ENCODE measurements at regions not wholly inside any gene's neighbourhood (a gene's known extent, or its start where the extent isn't known, plus 50 kb on each side); places are given as distances from the start of the nearest gene placed in this dataset.
"Not testable (repeated sequence)": the region's sequence is repeated elsewhere in the genome, so short reads cannot be mapped to it uniquely, and the experiment has no call there.

DNA sequence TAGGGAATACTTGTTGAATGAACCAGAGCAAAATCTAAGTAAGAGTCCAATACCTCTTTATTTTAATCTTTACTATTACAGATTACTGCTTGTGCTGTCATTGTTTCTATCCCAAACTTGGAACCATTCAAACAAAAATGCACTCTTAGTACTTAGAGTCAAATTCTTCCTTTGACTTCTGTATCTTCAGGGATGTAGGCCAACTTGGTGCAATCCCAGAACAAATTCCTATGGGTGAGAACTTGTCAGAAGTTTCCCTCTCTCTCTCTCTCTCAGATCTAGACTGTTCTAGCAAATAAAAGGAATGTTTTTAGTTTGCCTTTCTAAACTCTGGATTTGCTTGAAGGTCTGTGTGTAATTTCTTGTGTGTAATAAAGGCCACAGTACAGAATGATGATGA lies 329.0 kb upstream of the TMTC4 start:
- no peak for DNase-seq (ENCODE audit: low spot score)

GRCh38 chr13:100989392-100989791 lies 314.8 kb upstream of the TMTC4 start:
- DNase-seq (ENCODE audit: low spot score) = no peak

DNA sequence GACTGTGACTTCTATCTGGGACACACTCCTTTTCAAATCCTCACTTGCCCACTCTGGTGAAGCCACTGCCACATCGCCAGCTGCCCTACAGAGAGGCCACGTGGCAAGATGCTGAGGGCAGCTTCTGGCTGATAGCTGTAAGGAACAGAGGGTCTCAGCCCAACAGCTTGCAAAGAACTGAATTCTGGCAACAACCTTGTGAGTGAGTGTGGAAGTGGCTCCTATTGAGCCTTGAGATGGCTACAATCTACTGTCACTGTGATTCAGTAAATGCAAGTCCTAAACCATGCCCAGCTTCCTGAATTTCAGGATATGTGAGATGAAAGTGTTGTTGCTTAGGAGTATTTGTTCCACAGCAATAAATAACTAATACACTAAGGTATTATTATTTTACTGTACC lies 314.3 kb upstream of the TMTC4 start:
- no peak for DNase-seq (ENCODE audit: low spot score)

DNA sequence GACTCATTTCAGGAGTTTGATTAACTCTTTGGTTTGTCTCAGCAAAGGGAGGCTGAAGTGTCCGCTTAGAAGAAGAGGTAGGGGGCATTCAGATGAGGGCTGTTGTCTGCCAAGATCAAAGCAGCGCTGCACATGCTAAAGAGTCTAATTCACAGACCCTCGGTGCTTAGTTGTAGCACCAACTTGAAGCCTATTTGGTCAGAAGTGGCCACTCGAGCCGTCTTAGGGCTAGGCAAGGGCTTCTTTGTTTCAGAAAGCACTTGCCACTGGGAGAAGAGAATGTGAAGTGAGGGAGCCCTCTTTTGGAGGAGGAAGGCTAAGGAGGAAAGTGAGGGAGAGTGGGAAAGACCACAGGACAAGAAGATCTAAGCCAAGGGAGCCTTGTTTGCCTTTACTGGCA lies 313.4 kb upstream of the TMTC4 start:
- peak; percentile 14 for DNase-seq (ENCODE audit: low spot score)

- DNase-seq (ENCODE audit: low spot score) = no peak
Measured at GRCh38 chr13:100986571-100986970, 312.0 kb upstream of the TMTC4 start.

- no peak for DNase-seq (ENCODE audit: low spot score)
Measured at GRCh38 chr13:100984085-100984705, 309.6 kb upstream of the TMTC4 start.

GRCh38 chr13:100983111-100983510 lies 308.5 kb upstream of the TMTC4 start:
- no peak for DNase-seq (ENCODE audit: low spot score)

- no peak for DNase-seq (ENCODE audit: low spot score)
Measured at GRCh38 chr13:100980171-100980570, 305.6 kb upstream of the TMTC4 start.

DNA sequence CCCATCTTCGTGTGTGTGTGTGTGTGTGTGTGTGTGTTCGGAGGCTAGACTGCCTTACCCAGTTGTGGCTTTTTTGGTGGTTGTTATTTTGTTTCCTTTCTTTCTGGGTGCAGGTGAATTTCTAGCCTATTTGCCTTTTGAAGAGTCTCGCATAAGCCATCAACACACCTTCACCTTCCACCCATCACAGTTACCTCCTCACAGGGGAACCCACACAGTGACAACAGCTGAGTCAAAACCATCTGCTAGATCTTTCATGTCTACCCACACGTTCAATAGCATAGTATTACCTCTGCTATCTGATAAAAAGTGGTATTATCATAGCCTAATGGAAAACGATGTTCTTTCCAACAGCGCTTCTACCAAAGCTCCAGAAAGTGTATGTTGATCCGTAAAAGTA lies 303.2 kb upstream of the TMTC4 start:
- DNase-seq (ENCODE audit: low spot score) = no peak

GRCh38 chr13:100976993-100977392 lies 302.4 kb upstream of the TMTC4 start:
- DNase-seq (ENCODE audit: low spot score) = no peak

- DNase-seq (ENCODE audit: low spot score) = not testable (repeated sequence)
Measured at GRCh38 chr13:100975666-100976065, 301.1 kb upstream of the TMTC4 start.

- no peak for DNase-seq (ENCODE audit: low spot score)
Measured at GRCh38 chr13:100962585-100962984, 288.0 kb upstream of the TMTC4 start.

GRCh38 chr13:100961186-100961585 lies 286.6 kb upstream of the TMTC4 start:
- DNase-seq (ENCODE audit: low spot score) = no peak

- no peak for DNase-seq (ENCODE audit: low spot score)
Measured at GRCh38 chr13:100958831-100959230, 284.2 kb upstream of the TMTC4 start.

GRCh38 chr13:100957741-100958140 lies 283.1 kb upstream of the TMTC4 start:
- no peak for DNase-seq (ENCODE audit: low spot score)

DNA sequence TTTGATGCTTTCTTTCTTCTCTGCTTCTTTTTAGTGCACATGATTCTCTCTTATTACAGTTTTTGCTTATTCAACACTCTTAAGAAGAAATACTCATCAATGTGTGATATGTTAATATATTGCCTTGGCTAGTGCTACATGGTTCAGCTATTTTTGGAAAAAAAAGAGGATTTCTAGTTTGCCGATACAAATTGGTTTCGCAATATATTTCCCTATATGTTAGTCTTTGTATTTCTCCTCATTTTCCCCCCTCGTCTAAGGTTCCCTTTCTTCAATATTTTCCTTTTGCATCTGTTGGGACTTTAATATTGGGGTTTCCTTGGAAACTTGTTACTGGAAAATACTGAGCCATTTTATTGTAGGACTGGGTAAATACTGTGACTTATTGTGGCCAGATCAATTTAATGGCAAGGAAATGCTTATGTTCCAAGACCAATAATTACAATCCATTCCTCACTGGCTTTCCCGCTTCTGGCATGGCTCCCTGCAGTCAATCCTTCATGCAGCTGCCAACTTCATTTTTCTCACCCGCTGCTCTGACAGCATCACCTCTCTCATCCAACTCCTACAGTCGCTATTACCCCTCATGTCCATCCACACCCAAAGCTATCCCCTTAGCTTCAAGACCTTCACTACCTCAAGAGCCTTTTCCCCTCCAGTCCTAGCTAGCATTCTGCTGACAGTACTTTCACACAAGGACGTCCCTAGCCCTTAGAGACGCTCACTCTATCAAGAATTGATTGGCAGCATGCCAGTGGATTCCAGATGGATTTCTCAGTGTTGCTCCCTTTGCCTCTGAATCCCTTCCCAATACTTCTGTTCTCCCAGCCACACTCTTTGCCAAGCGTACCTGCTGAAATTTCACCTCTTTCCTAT lies 280.1 kb upstream of the TMTC4 start:
- no peak for DNase-seq (ENCODE audit: low spot score)

DNA sequence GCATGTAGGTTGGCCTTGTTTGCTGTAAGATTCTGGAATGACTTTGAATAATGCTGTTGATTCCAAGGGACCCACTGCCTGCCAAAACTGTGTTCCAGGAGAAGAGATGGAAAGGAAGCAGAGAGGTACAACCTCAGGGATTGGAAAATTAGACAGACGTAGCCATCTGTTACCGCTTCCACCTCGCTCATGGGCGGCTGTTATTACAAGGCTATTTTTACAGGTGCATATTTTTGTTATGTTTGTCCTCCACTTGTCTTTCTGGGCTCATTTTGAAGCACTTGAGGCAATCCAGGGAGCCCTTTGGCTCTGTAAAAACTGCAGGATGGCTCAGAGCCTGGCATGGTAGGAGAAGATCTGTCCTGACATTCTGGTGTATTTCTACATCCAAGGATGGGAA lies 276.4 kb upstream of the TMTC4 start:
- DNase-seq (ENCODE audit: low spot score) = no peak

DNA sequence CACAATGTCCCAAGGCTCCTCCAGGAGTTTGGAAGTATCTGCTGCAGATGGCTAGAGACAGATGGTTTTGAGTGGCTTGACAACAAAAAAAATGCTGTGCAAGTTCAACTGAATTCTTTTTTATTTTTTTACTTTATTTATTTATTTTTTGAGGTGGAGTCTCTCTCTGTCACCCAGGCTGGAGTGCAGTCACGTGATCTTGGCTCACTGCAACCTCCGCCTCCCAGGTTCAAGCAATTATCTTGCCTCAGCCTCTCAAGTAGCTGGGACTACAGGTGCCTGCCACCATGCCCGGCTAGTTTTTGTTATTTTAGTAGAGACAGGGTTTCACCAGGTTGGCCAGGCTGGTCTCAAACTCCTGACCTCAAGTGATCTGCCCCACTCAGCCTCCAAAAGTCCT lies 274.3 kb upstream of the TMTC4 start:
- not testable (repeated sequence) for DNase-seq (ENCODE audit: low spot score)

DNA sequence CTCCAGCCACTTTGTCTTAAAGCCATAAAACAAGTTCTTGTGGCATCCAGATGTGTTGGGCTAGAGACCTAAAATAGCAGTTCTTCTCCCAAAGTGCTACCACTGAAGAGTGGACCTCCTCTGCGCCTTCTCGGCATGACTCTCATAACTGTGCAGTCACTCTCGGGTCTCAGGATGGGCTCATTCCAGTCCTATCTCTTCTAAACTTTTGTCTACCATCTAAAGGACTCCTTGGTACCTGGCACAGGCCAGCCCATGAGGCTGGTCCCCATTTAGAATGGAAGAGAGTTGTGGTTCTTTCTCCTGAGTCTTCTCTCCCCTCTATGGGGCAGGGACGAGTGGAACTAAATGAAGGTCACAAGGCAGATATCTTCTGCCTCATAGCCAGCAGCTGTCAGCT lies 272.0 kb upstream of the TMTC4 start:
- no peak for DNase-seq (ENCODE audit: low spot score)

DNA sequence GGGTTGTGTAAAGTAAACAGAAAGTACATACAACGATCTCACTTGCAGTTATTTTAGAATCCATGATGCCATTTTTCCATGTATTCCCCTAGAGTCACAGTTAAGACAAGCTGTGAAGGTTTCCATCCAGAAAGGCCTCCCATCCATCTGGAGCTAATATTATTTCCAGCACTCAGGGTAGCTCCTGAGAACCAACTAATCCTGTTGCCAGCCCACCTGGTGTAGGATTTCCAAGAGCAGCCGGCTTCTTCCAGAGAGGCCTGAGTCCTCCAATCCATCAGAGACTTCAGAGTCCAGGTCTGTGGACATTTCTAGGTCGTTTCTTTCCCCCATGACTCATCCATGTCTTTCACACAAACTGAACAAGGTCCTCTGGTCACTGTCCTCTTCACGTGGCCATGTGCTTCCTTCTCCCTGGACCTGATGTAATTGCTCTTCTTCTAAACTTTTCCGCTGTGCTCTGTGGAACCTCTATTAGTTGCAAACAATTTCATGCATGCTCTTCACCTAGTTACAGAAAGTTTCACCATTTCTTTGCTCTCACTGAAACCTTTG lies 270.3 kb upstream of the TMTC4 start:
- no peak for DNase-seq (ENCODE audit: low spot score)

DNA sequence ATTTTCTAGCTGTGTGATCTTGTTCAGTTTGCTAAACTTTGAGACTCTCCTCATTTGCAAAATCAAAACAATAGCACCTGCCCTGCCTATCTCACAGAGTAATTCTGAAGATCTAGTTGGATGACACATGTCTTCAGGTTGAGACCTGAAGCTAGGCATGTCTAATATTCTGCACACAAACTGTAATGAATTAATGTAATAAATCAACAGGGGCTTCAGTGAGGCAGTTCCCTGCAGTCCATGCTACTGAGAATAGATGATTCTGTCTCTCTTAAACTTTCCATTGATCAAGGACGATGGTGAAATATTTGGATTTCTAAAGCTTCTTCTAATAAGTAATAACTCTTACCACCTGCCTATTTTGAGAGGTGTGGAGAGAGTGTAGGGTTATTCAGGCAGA lies 268.1 kb upstream of the TMTC4 start:
- no peak for DNase-seq (ENCODE audit: low spot score)

DNA sequence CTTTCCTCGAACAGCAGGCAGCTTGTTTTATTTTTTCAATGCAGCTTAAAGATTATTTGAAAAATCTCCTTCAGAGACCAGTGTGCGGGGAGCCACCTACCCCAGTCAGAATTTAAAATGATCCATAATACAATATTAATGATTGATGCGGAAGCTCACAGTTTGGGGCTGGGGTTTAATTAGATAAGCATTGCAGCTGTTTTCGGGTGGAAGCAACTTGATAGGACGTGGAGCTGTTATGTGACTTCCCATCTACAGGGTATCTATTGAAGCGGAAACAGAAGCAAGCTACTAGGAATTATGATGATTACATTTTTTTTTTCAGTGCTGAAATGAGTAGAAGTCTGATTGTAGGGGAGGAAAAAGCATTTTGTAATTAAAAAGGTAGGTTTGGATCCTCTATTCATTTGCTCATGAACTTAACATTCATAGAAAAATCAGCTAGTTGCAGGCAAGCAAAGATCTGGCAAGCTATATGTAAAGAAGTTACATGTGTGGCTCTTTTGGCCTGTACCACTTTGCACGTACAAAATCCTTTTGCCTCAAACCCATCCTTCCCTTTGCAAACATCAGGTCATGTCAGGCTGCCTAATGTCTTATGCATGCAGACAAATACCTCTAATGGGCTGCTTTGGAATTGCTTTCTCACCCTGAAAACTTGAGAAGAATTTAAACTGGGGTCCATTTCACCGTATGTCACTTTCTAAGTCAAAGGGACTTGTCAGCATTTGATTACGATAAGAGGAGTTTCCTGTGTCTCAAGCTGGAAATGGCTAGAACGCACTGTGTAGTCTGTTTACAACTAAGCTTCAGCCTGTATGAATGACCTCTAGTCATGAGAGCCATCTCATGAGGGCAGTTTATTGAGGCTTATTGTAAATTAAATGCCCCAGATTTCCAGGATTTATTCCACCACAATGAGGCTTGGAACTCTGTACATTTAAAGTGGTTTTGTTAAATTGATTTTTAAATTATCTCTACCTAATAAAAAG lies 267.1 kb upstream of the TMTC4 start:
- DNase-seq (ENCODE audit: low spot score) = no peak

All from COLO829 (cell line).